ENCODE measurements at regions not wholly inside any gene's neighbourhood (a gene's known extent, or its start where the extent isn't known, plus 50 kb on each side); places are given as distances from the start of the nearest gene placed in this dataset.

DNA sequence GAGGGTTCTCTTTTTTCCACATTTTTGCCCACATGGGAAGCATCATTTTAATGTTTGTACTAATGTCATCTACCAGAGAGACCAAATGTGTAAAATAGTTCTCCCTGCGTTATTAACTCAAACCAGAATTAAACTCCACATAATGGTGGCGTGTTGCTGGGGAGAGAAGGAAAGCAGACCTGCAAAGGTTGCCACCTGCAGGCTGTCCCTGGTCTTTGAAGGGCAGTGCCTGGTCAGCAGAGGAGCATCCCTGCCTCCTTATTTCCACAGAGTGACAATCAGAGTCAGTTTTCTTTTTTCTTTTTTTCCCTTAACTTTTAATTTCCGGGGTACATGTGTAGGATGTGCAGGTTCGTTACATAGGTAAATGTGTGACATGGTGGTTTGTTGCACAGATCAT is 214.5 kb downstream of the TBX18 start:
- DNase-seq, result no peak
- TF ChIP-seq POLR2AphosphoS5 (IDR thresholded peaks at IDR 0.05) (no peak), EP300 (IDR thresholded peaks at IDR 0.05) (no peak), POLR2A (IDR thresholded peaks at IDR 0.05) (no peak)
- TF ChIP-seq, protein P1, sequence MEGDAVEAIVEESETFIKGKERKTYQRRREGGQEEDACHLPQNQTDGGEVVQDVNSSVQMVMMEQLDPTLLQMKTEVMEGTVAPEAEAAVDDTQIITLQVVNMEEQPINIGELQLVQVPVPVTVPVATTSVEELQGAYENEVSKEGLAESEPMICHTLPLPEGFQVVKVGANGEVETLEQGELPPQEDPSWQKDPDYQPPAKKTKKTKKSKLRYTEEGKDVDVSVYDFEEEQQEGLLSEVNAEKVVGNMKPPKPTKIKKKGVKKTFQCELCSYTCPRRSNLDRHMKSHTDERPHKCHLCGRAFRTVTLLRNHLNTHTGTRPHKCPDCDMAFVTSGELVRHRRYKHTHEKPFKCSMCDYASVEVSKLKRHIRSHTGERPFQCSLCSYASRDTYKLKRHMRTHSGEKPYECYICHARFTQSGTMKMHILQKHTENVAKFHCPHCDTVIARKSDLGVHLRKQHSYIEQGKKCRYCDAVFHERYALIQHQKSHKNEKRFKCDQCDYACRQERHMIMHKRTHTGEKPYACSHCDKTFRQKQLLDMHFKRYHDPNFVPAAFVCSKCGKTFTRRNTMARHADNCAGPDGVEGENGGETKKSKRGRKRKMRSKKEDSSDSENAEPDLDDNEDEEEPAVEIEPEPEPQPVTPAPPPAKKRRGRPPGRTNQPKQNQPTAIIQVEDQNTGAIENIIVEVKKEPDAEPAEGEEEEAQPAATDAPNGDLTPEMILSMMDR (IDR thresholded peaks at IDR 0.05), result no peak
- intact Hi-C loops (cut with DNase I; ENCODE audit: low total_unique reads), result no loop called here
- Histone ChIP-seq H3K9me3 (peaks cover 0 to 8% (median under 1%) of the 10 kb centered on the region in 4 donors), H3K4me1 (no peaks in the 10 kb centered on the region), H3K4me3 (no peak overlapping the region), H3K27me3 (no peaks in the 10 kb centered on the region), H3K36me3 (no peaks in the 10 kb centered on the region), H3K27ac (no peak overlapping the region)
- 79 to 86% (median 81%) methylated on average over 4 of the region's 4 CpGs for WGBS, 5 donors

GRCh38 chr6:84547341-84547801 is 217.0 kb downstream of the TBX18 start:
- 11 to 27% (median 18%) methylated on average over 5 of the region's 5 CpGs for WGBS, 5 donors
- intact Hi-C loops (cut with DNase I; ENCODE audit: low total_unique reads), result no loop called here
- H3K36me3 ChIP-seq, result no peaks in the 10 kb centered on the region
- DNase-seq, result no peak
- TF ChIP-seq, protein P1 (IDR thresholded peaks at IDR 0.05), result no peak
- TF ChIP-seq POLR2A (IDR thresholded peaks at IDR 0.05) (no peak), POLR2AphosphoS5 (IDR thresholded peaks at IDR 0.05) (no peak), EP300 (IDR thresholded peaks at IDR 0.05) (no peak)
- peaks cover 0 to 19% (median 6%) of the 10 kb centered on the region in 4 donors for H3K9me3 ChIP-seq
- no peak overlapping the region for H3K27ac ChIP-seq
- no peaks in the 10 kb centered on the region for H3K27me3 ChIP-seq
- H3K4me3 ChIP-seq, result no peak overlapping the region
- H3K4me1 ChIP-seq, result no peaks in the 10 kb centered on the region

GRCh38 chr6:84546427-84546914 is 217.9 kb downstream of the TBX18 start:
- H3K27me3 ChIP-seq, result peaks cover 0 to under 1% (median 0%) of the 10 kb centered on the region in 3 donors
- 49 to 69% (median 63%) methylated on average over 9 of the region's 9 CpGs for WGBS, 5 donors
- TF ChIP-seq EP300 (IDR thresholded peaks at IDR 0.05), result no peak
- TF ChIP-seq, protein P1 (IDR thresholded peaks at IDR 0.05), result no peak
- no peak for TF ChIP-seq POLR2AphosphoS5 (IDR thresholded peaks at IDR 0.05)
- TF ChIP-seq POLR2A (IDR thresholded peaks at IDR 0.05), result no peak
- no peak overlapping the region for H3K4me3 ChIP-seq
- peaks cover 0 to 21% (median 10%) of the 10 kb centered on the region in 4 donors for H3K9me3 ChIP-seq
- H3K27ac ChIP-seq, result no peak overlapping the region
- no peaks in the 10 kb centered on the region for H3K4me1 ChIP-seq
- DNase-seq, result no peak
- H3K36me3 ChIP-seq, result no peaks in the 10 kb centered on the region
- intact Hi-C loops (cut with DNase I; ENCODE audit: low total_unique reads), result no loop called here

GRCh38 chr6:84539122-84539856 is 225.1 kb downstream of the TBX18 start:
- intact Hi-C loops (cut with DNase I; ENCODE audit: low total_unique reads), result no loop called here
- peaks cover 0 to 25% (median 17%) of the 10 kb centered on the region in 4 donors for H3K9me3 ChIP-seq
- no peaks in the 10 kb centered on the region for H3K36me3 ChIP-seq
- WGBS, 5 donors, result 38 to 51% (median 48%) methylated on average over 4 of the region's 4 CpGs
- DNase-seq, result no peak
- peaks cover 0 to 7% (median 0%) of the 10 kb centered on the region in 3 donors for H3K27me3 ChIP-seq
- TF ChIP-seq EP300 (IDR thresholded peaks at IDR 0.05) (no peak), POLR2A (IDR thresholded peaks at IDR 0.05) (no peak), POLR2AphosphoS5 (IDR thresholded peaks at IDR 0.05) (no peak)
- TF ChIP-seq, protein P1 (IDR thresholded peaks at IDR 0.05), result no peak
- H3K4me1 ChIP-seq, result no peaks in the 10 kb centered on the region
- no peak overlapping the region for H3K4me3 ChIP-seq
- H3K27ac ChIP-seq, result no peak overlapping the region

Measured in stomach (tissue), 8 donors.